Naive thymus-derived CD4-positive, alpha-beta T cell (primary cell): ENCODE measurements at regions not wholly inside any gene's neighbourhood (a gene's known extent, or its start where the extent isn't known, plus 50 kb on each side); places are given as distances from the start of the nearest gene placed in this dataset.

Experiments
- ATAC-seq: fragments of 150-1000 bp; cut with Tn5 transposase; 2 replicates; pipeline ENCODE4 v1.10.0; 2021; ENCODE audit warnings: mild to moderate bottlenecking, moderate library complexity
- CTCF ChIA-PET: fragments of 350-600 bp; sonication (Branson Sonifier 250); formaldehyde crosslinking; loops from one replicate; lab custom pipeline; 2021; ENCODE audit warnings: antibody characterized with exemption; lab: Charles Lee
- POLR2A ChIA-PET: fragments of 350-600 bp; sonication (Branson Sonifier 250); formaldehyde crosslinking; loops from one replicate; lab custom pipeline; 2021; ENCODE audit warnings: antibody characterized with exemption, inconsistent platforms; lab: Charles Lee
- DNase-seq, 9 donors: peaks; one replicate each; pipeline versions ENCODE4 v3.0.0 to v3.0.0-alpha.2; 2020 to 2022; ENCODE audit warnings: mixed read lengths in 1 of 9
- H3K27ac ChIP-seq: one replicate; pipeline ENCODE4 v1.7.0; 2013; ENCODE audit warnings: mild to moderate bottlenecking, low read depth, low read length, moderate library complexity
- H3K27me3 ChIP-seq, 2 donors: one replicate each; pipeline ENCODE4 v1.7.0; 2013; ENCODE audit warnings: low read length in 2 of 2, mild to moderate bottlenecking in 2 of 2, moderate library complexity in 2 of 2; ENCODE audit not compliant: control insufficient read depth in 2 of 2, insufficient read depth in 2 of 2
- H3K36me3 ChIP-seq, 3 experiments: 1 replicate in 2 of 3; 2 replicates in 1 of 3; pipeline ENCODE4 v1.7.0; 2013; ENCODE audit warnings: low read length in 3 of 3, mild to moderate bottlenecking in 3 of 3, moderate library complexity in 1 of 3; ENCODE audit not compliant: insufficient read depth in 3 of 3, control insufficient read depth in 2 of 3
- H3K4me1 ChIP-seq, 2 donors: one replicate each; pipeline ENCODE4 v1.7.0; 2013; ENCODE audit warnings: low read length in 2 of 2, mild to moderate bottlenecking in 2 of 2, moderate library complexity in 1 of 2; ENCODE audit not compliant: control insufficient read depth in 2 of 2, insufficient read depth in 2 of 2
- H3K4me3 ChIP-seq: 2 replicates; pipeline ENCODE4 v1.7.0; 2013; ENCODE audit warnings: mild to moderate bottlenecking, low read length
- H3K9me3 ChIP-seq, 3 experiments: 1 replicate in 2 of 3; 2 replicates in 1 of 3; pipeline ENCODE4 v1.7.0; 2013; ENCODE audit warnings: low read length in 3 of 3; ENCODE audit not compliant: control insufficient read depth in 2 of 3
- H3K27ac Mint-ChIP-seq, 9 donors: one replicate each; pipeline ENCODE4 v1.8.0; 2020 to 2022; ENCODE audit warnings: mixed read lengths in 9 of 9, mild to moderate bottlenecking in 8 of 9, moderate library complexity in 5 of 9, inconsistent platforms in 2 of 9
- H3K27me3 Mint-ChIP-seq, 5 donors: one replicate each; pipeline ENCODE4 v1.8.0; 2021 to 2022; ENCODE audit warnings: mixed read lengths in 5 of 5, mild to moderate bottlenecking in 1 of 5
- H3K36me3 Mint-ChIP-seq, 5 donors: one replicate each; pipeline ENCODE4 v1.8.0; 2020 to 2022; ENCODE audit warnings: mixed read lengths in 5 of 5, mild to moderate bottlenecking in 3 of 5, inconsistent platforms in 1 of 5
- H3K4me1 Mint-ChIP-seq, 7 donors: one replicate each; pipeline ENCODE4 v1.8.0; 2020 to 2022; ENCODE audit warnings: mixed read lengths in 7 of 7, mild to moderate bottlenecking in 3 of 7, inconsistent platforms in 1 of 7
- H3K4me3 Mint-ChIP-seq, 10 donors: one replicate each; pipeline ENCODE4 v1.8.0; 2020 to 2022; ENCODE audit warnings: mild to moderate bottlenecking in 10 of 10, mixed read lengths in 10 of 10, moderate library complexity in 6 of 10, inconsistent platforms in 2 of 10
- H3K9me3 Mint-ChIP-seq, 11 donors: one replicate each; pipeline ENCODE4 v1.8.0; 2020 to 2022; ENCODE audit warnings: mixed read lengths in 11 of 11, mild to moderate bottlenecking in 4 of 11, inconsistent platforms in 1 of 11, moderate library complexity in 1 of 11
- intact Hi-C, 2 donors: fragments of 100-400 bp; cut with micrococcal nuclease; formaldehyde crosslinking; loops; one replicate each; pipeline ENCODE4 v1.15.1; 2023

DNA sequence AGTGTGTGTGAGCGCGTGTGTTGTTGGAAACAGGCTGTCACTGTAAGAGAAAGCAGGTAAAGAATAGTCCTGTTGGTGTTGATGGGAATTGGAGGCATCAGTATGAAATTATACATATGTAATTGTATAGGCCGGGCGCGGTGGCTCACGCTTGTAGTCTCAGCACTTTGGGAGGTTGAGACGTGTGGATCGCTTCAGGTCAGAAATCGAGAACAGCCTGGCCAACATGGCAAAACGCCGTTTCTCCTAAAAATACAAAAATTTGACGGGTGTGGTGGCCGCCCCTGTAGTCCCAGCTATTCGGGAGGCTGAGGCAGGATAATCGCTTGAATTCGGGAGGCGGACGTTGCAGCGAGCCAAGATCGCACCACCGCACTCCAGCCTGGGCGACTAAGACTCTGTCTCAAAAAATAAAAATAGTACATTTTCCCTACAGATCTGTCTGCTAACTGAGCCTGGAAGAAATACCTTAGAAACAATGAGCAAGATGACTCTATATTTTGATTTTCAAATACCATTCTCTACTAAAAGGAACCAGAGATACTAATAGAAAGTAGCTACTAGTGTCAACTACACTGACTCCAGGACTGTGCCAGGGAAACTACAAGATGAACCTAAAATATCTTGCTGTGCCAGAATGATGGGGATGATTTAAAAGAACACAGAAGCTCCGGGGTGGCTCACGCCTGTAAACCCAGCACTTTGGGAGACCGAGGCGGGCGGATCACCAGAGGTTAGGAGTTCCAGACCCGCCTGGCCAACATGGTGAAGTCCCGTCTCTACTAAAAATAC lies 110.8 kb downstream of the TRIM27 start:
- ATAC-seq = no peak
- peaks cover 0 to 18% (median 7%) of the 10 kb centered on the region in 5 donors for H3K36me3 Mint-ChIP-seq
- Histone ChIP-seq H3K9me3 (peaks cover 0 to 22% (median 6%) of the 10 kb centered on the region in 3 experiments), H3K36me3 (no peaks in the 10 kb centered on the region), H3K4me3 (no peak overlapping the region), H3K4me1 (no peaks in the 10 kb centered on the region), H3K27ac (no peak overlapping the region), H3K27me3 (peaks cover 33 to 50% of the 10 kb centered on the region in 2 donors)
- ChIA-PET POLR2A (no interaction called here), CTCF (no interaction called here)
- intact Hi-C loops = loop anchor here (2.0 to 10.0 kb wide), 7 partner anchors 36 to 1522 kb away; no protein-coding TSS in a partner anchor
- peak overlapping the region in 4 of 10 donors; percentile 13 to 51 (median 22) for H3K4me3 Mint-ChIP-seq
- H3K9me3 Mint-ChIP-seq = peaks cover 3 to 84% (median 48%) of the 10 kb centered on the region in 11 donors
- H3K4me1 Mint-ChIP-seq = peaks cover 6 to 35% (median 10%) of the 10 kb centered on the region in 7 donors
- peaks cover 94 to 98% (median 97%) of the 10 kb centered on the region in 5 donors for H3K27me3 Mint-ChIP-seq
- peak overlapping the region in 6 of 9 donors; percentile 29 to 56 (median 37) for H3K27ac Mint-ChIP-seq
- DNase-seq = no peak

DNA sequence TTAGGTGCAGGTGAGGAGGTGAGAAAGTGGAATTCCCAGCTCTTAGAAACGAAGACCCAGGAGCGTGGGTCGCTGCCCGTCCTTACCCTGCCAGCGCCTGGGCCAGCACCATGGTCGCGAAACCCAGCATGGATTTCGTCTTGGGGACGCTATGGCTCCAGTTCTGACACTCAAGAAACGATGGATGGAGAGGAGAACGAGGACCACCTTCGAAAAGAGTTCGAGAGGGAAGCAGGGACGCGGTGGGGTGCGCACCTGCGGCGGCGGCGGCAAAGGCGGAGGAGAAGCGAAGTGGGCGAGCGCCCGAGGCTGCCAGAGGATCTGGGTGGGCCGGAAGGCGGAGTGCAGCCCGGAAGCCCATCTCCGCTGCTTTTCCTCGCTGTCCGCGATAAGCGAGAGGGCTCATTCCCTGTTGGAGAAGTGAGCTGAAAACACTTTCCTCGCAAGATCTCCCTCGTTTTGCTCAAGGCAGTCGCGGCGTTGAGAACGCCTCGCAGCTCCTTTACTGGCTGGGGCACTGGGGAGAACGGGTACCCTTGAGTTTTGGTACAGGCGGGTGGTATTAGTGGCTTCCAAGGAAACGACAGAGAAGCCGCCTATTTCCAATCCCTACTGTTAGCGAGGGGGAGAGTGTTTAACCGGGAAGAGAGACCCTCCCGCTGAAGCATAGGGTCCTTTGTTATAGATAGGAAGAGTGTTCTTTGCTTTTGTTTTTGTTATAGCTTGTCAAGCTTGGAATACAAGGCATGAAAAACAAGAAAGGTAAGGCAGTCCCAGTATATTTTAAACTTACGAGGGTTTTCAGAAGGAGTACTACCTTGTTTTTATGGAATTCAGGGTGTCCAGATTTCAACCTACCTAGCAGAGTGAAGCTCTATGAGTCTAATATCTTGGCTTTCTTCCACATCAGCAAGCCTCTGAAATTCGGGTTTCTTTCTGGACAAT lies 109.5 kb downstream of the TRIM27 start:
- H3K36me3 ChIP-seq = no peaks in the 10 kb centered on the region
- Mint-ChIP-seq H3K36me3 (peaks cover 0 to 15% (median 10%) of the 10 kb centered on the region in 5 donors), H3K27ac (peak overlapping the region in 6 of 9 donors; percentile 6 to 80 (median 18)), H3K4me3 (peak overlapping the region; percentile 21 to 58 (median 42)), H3K4me1 (peaks cover 6 to 32% (median 10%) of the 10 kb centered on the region in 7 donors), H3K9me3 (peaks cover 3 to 82% (median 42%) of the 10 kb centered on the region in 11 donors), H3K27me3 (peaks cover 95 to 99% (median 96%) of the 10 kb centered on the region in 5 donors)
- no peak overlapping the region for H3K4me3 ChIP-seq
- peaks cover 0 to 22% (median 6%) of the 10 kb centered on the region in 3 experiments for H3K9me3 ChIP-seq
- POLR2A ChIA-PET = no interaction called here
- no peak for DNase-seq
- peaks cover 34 to 59% of the 10 kb centered on the region in 2 donors for H3K27me3 ChIP-seq
- intact Hi-C loops = loop anchor here (2.0 to 10.0 kb wide), 7 partner anchors 37 to 1520 kb away; no protein-coding TSS in a partner anchor
- CTCF ChIA-PET = no interaction called here
- no peaks in the 10 kb centered on the region for H3K4me1 ChIP-seq
- H3K27ac ChIP-seq = no peak overlapping the region
- ATAC-seq = no peak

DNA sequence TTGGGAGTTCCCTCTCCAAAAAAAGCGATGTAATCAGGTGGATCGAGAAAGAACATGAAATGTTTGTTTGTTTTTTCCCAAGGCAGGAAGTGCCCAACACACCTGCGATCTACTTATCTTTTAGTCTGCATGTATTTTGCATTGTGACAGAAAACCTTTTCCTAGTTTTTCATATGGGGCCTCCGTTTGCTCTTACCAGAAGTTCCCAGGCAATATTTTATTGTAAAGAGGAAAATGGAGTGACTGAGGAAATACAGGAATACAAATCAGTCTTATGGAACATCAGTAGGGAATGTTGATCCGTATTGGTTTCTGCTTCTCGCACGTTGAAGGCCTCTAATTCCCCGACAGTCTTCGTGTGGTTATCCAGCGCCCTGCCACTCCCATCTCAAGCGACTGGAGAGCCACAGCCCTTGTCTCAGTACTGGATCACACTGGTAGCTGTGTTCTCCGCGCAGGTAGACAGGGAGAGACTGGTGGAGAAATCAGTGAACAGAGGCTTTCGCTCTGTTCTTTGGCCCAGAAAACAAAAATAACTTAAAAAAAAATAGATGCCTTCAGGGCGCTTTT lies 107.4 kb downstream of the TRIM27 start:
- Histone ChIP-seq H3K4me1 (no peaks in the 10 kb centered on the region), H3K27me3 (peaks cover 26 to 48% of the 10 kb centered on the region in 2 donors), H3K27ac (no peak overlapping the region), H3K4me3 (no peak overlapping the region), H3K9me3 (peaks cover 0 to 8% (median 0%) of the 10 kb centered on the region in 3 experiments), H3K36me3 (no peaks in the 10 kb centered on the region)
- ChIA-PET POLR2A (no interaction called here), CTCF (no interaction called here)
- peak overlapping the region in 1 of 9 donors; percentile 44 for H3K27ac Mint-ChIP-seq
- no peak for DNase-seq
- peaks cover 2 to 22% (median 9%) of the 10 kb centered on the region in 7 donors for H3K4me1 Mint-ChIP-seq
- intact Hi-C loops = loop anchor here (10.0 kb wide), 3 partner anchors 1142 to 1522 kb away; no protein-coding TSS in a partner anchor
- H3K4me3 Mint-ChIP-seq = no peak overlapping the region
- peaks cover 0 to 11% (median 4%) of the 10 kb centered on the region in 5 donors for H3K36me3 Mint-ChIP-seq
- no peak for ATAC-seq
- peaks cover 79 to 92% (median 88%) of the 10 kb centered on the region in 5 donors for H3K27me3 Mint-ChIP-seq
- peaks cover 0 to 64% (median 28%) of the 10 kb centered on the region in 11 donors for H3K9me3 Mint-ChIP-seq

DNA sequence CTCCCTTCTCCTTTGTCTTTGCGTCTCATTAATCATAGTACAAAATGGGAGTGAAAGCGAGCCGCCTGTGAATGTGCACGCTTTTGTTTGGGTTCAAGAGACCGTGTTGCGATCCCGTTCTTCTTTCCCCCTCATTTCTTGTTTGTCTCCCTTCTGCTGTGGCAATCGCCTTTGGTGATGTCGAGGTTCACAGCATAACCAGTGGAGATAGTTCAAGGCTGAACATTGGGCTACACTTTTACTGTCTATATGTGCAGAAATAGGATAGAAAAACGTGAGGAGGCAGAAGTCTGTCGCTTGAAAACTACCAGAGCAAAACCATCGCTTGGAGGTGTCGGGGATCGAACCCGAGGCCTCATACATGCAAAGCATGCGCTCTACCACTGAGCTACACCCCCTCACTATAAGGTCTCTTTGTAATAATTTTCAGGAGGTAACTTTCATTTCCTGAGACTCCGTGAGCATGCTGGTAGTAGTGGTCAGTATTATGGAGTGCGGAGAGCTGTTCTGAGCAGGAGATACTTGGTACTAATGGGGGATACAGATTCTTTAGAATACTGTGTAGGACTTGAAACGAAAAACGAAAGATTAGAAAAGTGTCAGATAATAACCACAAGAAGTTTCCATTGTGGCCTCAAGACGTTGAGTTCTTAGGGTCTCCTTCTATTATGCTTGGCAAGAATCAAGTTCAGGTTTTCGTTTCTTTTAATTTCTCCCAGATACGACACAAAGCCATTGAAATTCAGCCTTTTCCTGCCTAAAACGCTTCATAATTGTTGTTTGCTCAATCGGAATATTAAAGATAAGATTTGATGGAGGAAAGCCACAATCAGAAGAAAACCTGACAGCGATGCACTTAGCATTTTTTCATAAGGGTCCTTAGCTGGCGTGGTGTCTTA lies 106.6 kb downstream of the TRIM27 start:
- H3K27ac ChIP-seq = no peak overlapping the region
- no peak for DNase-seq
- no peaks in the 10 kb centered on the region for H3K36me3 ChIP-seq
- no peaks in the 10 kb centered on the region for H3K4me1 ChIP-seq
- Mint-ChIP-seq H3K4me3 (peak overlapping the region in 2 of 10 donors; percentile 7 to 8), H3K27me3 (peaks cover 75 to 91% (median 88%) of the 10 kb centered on the region in 5 donors), H3K36me3 (peaks cover 0 to 14% (median 4%) of the 10 kb centered on the region in 5 donors), H3K4me1 (peaks cover 2 to 21% (median 9%) of the 10 kb centered on the region in 7 donors), H3K27ac (peak overlapping the region in 2 of 9 donors; percentile 44 to 49), H3K9me3 (peaks cover 0 to 61% (median 25%) of the 10 kb centered on the region in 11 donors)
- ATAC-seq = no peak
- H3K9me3 ChIP-seq = peaks cover 0 to under 1% (median 0%) of the 10 kb centered on the region in 3 experiments
- ChIA-PET CTCF (no interaction called here), POLR2A (no interaction called here)
- H3K4me3 ChIP-seq = no peak overlapping the region
- intact Hi-C loops = loop anchor here (10.0 kb wide), 3 partner anchors 1142 to 1522 kb away; no protein-coding TSS in a partner anchor
- H3K27me3 ChIP-seq = peaks cover 23 to 45% of the 10 kb centered on the region in 2 donors

DNA sequence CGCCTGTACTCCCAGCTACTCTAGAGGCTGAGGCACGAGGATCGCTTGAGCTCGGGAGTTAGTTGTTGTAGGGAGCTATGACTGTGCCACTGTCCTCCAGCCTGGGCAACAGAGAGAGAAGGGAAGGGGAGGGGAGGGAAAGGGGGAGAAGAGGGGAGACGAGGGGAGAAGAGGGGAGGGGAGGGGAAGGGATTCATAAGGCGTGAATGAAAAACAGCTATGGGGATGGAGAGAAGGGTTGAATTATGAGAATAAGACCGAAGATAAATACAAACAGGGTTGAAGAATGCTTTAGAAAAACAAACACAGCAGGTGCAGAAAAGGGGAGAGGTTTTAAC lies 106.0 kb downstream of the TRIM27 start:
- Mint-ChIP-seq H3K9me3 (peaks cover 0 to 56% (median 21%) of the 10 kb centered on the region in 11 donors), H3K27me3 (peaks cover 71 to 87% (median 84%) of the 10 kb centered on the region in 5 donors), H3K27ac (peak overlapping the region in 1 of 9 donors; percentile 2), H3K36me3 (peaks cover 0 to 14% (median 4%) of the 10 kb centered on the region in 5 donors), H3K4me1 (peaks cover 2 to 17% (median 9%) of the 10 kb centered on the region in 7 donors), H3K4me3 (no peak overlapping the region)
- Histone ChIP-seq H3K4me1 (no peaks in the 10 kb centered on the region), H3K36me3 (no peaks in the 10 kb centered on the region), H3K4me3 (no peak overlapping the region), H3K27me3 (peaks cover 19 to 42% of the 10 kb centered on the region in 2 donors), H3K27ac (no peak overlapping the region), H3K9me3 (no peaks in the 10 kb centered on the region)
- ATAC-seq = no peak
- POLR2A ChIA-PET = no interaction called here
- DNase-seq = no peak
- CTCF ChIA-PET = no interaction called here
- intact Hi-C loops = loop anchor here (10.0 kb wide), 3 partner anchors 1143 to 1523 kb away; no protein-coding TSS in a partner anchor
